HG03060 (cell line): ENCODE measurements at regions not wholly inside any gene's neighbourhood (a gene's known extent, or its start where the extent isn't known, plus 50 kb on each side); places are given as distances from the start of the nearest gene placed in this dataset.
"Not testable (repeated sequence)": the region's sequence is repeated elsewhere in the genome, so short reads cannot be mapped to it uniquely, and the experiment has no call there.

Source experiments
- ATAC-seq: cut with Tn5 transposase; IDR thresholded peaks from one replicate; pipeline ENCODE4 v1.9.1; 2021; ENCODE audit warnings: low read depth, moderate number of reproducible peaks; ENCODE audit not compliant: unreplicated experiment

- ATAC-seq = not testable (repeated sequence)
Measured at GRCh38 chr6:113724927-113725326, 132.2 kb upstream of the MARCKS start.

- no peak for ATAC-seq
Measured at GRCh38 chr6:113731541-113731940, 125.6 kb upstream of the MARCKS start.

GRCh38 chr6:113732384-113732966, 124.7 kb upstream of the MARCKS start:
- no peak for ATAC-seq

GRCh38 chr6:113733381-113733780, 123.8 kb upstream of the MARCKS start:
- no peak for ATAC-seq

GRCh38 chr6:113734982-113735381, 122.2 kb upstream of the MARCKS start:
- no peak for ATAC-seq

GRCh38 chr6:113735491-113735890, 121.7 kb upstream of the MARCKS start:
- no peak for ATAC-seq

GRCh38 chr6:113736978-113737377, 120.2 kb upstream of the MARCKS start:
- no peak for ATAC-seq

- no peak for ATAC-seq
Measured at GRCh38 chr6:113739041-113739655, 118.0 kb upstream of the MARCKS start.

GRCh38 chr6:113741651-113742050, 115.5 kb upstream of the MARCKS start:
- ATAC-seq = no peak

- ATAC-seq = no peak
Measured at GRCh38 chr6:113742342-113742741, 114.8 kb upstream of the MARCKS start.

GRCh38 chr6:113744861-113745260, 112.3 kb upstream of the MARCKS start:
- ATAC-seq = no peak

GRCh38 chr6:113750151-113750855, 106.8 kb upstream of the MARCKS start:
- ATAC-seq = no peak

GRCh38 chr6:113754291-113754690, 102.9 kb upstream of the MARCKS start:
- no peak for ATAC-seq

- peak; percentile 82 for ATAC-seq
Measured at GRCh38 chr6:113755449-113756289, 101.5 kb upstream of the MARCKS start.

GRCh38 chr6:113756290-113756665, 100.9 kb upstream of the MARCKS start:
- no peak for ATAC-seq

- ATAC-seq = no peak
Measured at GRCh38 chr6:113758214-113758613, 98.9 kb upstream of the MARCKS start.

GRCh38 chr6:113758826-113759574, 98.1 kb upstream of the MARCKS start:
- ATAC-seq = no peak

GRCh38 chr6:113762641-113763040, 94.5 kb upstream of the MARCKS start:
- no peak for ATAC-seq

- ATAC-seq = no peak
Measured at GRCh38 chr6:113763311-113763766, 93.8 kb upstream of the MARCKS start.

- ATAC-seq = peak; percentile 34
Measured at GRCh38 chr6:113763876-113764275, 93.3 kb upstream of the MARCKS start.
